GM21619 (cell line): ENCODE measurements at regions not wholly inside any gene's neighbourhood (a gene's known extent, or its start where the extent isn't known, plus 50 kb on each side); places are given as distances from the start of the nearest gene placed in this dataset.

Source experiments
- ATAC-seq: cut with Tn5 transposase; IDR thresholded peaks from one replicate; pipeline ENCODE4 v1.9.1; 2021; ENCODE audit not compliant: unreplicated experiment

DNA sequence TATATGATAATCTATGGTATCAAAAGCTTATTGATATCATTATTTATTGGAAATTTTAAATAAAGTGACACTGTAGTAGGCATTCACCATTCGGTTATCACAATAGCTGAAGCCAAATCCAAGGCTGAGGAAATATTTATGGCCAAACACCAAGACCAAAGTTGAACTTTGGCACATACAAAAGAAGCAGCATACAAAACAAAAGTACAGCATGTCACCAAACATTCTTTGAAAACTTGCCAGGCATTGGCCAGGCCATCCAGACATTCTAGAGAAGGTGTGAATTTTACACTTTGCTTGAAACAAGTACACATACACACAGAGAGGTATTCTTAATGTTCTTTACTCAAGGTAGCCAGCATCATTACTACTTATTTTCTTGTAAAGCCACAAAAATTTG, 544.4 kb upstream of the CXADR start:
- no peak for ATAC-seq

DNA sequence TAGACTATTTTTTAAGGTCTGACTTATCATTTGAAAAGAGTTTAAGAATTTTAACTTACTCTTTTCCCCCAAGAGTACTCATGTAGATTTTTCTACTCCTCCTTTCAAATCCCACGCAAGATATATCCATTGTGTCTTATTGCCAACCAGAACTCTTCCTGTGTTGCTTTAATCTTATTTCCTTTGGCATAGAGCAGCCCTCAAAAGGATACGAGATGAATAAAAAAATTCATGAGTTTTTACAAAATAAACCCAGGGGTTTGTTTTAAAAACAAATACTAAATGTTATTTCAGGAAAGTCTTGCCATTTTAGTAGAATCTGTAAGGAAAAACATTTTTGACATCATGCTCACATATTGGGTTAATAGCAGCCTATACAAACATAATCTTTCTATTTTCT, 543.2 kb upstream of the CXADR start:
- no peak for ATAC-seq

DNA sequence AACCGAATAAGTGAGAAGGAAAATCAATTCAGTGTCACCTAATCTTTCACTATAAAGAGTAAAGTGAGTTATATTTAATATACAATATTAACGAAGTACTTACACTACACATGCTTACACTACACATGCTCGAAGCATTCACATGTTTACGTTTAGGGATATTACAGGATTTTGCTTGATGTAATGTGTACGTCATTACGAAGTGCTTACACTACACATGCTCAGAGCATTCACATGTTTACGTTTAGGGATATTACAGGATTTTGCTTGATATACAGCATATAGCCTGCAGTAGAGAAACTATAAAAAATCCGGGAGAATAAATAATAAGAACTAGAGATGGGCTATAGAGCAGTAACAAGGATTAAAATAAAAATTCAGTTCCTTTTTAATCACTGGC, 538.8 kb upstream of the CXADR start:
- no peak for ATAC-seq

DNA sequence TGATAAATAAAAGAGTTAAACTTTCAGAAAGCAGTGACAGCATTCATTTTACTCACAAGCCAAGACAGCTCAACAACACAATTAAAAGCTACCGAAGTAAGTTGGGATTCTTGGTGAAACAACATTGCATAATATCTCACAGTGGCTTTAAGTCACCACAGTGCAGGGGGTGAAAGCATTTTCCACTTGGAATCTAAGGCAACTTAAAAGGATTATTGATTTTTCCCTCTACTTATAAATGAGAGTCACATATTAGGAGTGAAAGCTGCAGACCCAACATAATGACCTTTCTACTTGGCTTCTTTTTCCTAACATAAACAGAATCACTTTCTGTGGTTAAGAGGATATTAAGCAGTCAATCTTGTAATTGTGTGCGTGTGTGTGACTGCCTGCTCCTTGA, 536.6 kb upstream of the CXADR start:
- ATAC-seq = no peak

DNA sequence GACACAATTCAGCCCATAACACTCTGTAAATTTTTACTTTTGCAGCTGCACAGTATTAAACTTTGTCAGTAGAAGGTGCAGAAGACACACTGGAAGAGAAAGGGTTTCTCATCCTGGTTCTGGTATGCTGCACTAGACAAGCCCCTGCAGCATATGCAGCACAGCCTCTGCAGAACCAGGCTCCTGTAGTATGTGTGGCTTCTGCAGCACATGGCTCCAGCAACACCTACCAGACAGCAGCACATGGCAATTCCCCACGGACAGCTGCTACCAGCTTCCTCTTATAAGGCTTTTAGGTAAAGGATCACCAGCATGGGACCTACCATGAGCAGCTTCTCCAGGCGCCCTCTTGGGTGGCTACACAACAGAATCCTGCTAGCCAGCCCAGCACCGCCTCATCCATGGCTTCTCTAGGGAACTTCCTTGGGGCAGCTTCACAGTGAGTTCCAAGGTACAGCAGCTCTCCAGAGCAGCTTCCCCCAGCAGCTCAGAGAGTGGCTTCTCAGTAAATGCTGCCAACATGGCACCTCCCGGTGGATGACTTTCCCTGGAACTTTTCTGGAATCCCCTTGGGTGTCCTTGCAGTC, 534.4 kb upstream of the CXADR start:
- ATAC-seq = no peak

DNA sequence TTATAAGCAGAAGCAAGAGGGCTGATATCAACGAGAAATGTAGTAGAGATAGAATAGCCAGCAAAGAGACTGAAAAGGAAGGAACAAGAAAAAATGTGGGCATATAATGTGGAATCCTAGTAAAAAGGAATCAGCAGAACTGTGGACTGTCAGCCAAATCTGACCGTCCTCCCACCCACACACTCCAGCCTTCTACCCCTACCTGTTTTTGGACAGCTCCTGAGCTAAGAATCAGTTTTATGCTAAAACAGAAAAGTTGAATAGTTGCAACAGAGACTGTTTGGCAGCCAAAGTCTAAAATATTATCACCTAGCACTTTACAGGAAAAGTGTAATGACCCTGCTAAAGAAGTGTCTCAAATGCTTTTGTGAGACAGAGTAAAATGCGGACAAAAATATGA, 533.3 kb upstream of the CXADR start:
- ATAC-seq = no peak

DNA sequence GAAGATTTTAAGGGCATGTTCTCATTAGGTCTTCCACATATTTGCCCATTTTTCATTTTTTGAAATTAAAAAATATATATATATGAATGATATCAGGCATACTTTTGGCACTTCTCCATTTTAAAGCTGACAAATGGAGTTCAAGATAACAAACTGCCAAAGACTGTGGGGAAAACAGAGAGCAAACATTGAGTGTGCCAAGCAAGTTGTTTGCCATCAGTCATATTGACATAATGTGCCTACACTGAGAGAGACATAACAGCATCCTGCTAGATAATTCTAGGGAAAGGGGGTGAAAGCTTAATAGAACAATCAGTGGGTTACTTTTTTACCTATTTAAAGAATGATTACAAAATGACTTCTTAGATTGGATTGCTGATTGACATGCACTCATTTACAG, 529.4 kb upstream of the CXADR start:
- ATAC-seq = no peak

DNA sequence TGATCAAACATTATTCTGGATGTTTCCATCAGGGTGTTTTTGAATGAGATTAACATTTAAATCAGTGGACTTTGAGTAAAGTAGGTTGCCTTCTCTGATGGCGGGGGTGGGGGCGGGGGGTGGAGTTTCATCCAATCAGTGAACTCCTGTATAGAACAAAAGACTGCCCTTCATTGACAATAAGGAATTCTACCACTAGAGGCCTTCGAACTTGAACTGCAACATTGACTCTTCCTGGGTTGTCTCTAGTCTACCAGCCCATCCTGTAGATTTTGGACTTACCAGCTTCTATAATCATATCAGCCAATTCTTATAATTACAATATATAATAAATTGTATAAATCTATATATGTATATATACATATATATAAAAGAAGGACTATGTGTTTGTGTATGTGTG, 520.4 kb upstream of the CXADR start:
- ATAC-seq = no peak

DNA sequence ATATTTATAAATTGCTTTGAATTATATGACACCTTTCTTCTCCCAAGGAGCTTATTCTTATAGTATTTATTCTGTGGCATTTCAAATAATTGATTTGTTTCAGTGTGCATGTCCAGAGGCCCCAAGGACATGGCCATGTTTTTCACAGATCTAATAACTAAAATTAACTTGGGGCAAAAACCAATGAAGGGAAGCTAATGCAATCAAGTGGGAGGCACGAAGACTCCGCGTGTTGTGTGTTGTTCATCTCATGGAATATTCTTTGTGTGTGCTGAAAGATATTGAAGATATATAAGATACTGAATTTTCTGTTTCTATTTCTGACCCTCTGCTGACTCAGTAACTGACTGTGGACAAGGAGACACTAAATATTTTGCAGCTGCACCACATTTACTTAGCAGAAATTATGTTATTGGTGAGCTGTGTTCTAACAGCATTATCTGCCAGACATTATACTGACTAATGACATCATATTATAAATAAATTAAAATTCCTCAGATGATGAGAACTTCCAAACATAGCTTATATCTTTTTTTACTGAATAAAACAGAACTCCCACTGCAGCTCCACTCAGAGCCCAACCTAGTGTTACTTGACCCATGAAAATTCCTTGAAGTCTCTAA, 519.3 kb upstream of the CXADR start:
- no peak for ATAC-seq

DNA sequence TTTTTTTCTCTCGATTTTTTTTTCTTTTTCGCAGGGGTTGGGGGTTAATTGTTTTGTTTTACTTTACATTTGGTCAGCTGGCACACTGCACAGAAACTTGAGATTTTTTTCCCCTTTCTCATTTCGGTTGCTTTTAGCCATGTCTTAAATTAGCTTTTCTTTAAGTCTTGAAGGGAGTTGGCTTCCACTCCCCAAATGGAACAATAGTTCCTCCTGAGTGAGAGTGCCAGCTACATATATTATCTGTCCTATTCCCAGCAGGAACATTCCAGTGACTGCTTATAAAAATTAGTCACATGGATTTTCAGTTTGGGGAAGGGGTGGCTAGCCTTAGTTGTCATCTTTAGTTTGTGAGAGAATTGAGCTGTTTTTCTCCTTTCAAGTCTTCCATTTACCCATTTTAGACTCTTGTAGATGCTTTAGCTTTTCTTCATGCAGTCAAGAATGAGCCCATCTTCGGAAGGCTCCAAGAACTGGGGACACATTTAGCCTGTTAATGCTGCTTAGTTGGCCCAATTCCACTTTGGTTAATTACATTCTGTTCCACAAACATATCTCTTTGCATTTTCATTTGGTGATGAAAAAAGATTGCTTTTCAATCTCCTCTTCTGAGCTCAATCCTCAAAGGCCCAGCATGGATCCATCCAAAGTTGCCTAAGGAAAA, 510.1 kb upstream of the CXADR start:
- ATAC-seq = no peak

DNA sequence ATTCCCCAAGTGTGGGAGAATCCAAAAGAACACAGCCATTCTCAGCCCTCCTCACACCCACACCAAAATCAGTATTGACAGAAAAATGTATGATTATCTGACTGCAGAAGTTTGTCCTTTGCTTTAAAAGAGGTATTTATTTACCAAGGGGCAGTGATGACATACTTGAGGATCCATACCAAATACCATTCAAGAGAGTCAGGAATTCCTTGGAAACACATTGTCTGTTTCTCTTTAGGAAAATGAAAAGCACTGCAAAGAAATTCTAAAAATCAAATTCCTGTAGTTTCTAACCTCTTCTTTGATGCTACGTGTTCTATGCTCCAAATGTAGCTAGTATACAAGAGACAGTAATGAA, 509.6 kb upstream of the CXADR start:
- ATAC-seq = no peak

DNA sequence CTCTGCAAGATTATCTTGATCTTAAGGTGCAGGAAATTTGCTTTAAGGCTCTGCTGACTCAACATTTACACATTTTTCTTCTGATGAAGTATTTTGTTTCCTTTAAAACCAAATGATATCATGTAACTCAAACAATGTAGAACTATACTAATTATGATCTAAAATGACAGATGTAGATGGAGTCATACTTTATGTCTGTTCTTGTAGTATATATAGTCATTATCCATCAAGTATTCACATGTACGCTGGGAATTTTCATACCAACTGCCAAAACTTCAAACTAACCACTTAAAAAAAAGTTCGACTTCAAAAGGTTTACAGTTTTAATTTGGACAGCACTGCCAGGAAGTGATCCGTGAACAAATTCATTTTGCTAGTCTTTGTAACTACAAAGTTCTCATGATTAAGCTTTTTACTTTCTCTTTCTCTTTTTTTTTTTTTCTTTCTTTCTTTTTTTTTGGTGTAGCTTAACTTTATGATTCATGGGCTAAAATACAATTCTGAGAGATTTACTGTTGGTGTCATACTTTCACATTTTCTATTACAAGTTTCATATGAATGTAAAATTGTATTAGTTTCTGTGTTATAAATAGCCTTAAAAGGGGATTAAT, 509.0 kb upstream of the CXADR start:
- ATAC-seq = no peak

DNA sequence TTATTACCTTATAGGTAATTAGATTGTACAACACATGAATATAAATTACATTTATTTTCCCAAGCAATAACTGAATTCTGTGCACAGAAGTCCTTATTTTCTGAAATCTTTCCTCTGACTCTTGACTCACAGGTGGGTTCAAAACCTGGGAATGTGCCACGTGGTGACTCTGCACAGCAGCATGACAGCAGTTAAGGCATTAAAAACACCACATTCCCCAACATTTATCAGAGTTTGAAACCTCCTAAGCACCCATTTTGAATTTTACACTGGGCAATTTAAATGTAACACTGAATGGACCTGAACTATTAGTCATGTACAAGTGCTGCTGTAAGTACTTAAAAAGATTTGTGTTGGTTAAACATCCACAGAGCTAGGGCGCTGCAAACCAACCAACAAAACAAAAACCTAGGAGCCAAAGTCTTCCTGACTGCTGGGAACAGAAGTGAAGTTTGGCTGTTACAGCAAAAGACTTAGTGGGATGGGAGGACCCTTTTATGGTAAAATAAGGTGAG, 480.6 kb upstream of the CXADR start:
- ATAC-seq = no peak

DNA sequence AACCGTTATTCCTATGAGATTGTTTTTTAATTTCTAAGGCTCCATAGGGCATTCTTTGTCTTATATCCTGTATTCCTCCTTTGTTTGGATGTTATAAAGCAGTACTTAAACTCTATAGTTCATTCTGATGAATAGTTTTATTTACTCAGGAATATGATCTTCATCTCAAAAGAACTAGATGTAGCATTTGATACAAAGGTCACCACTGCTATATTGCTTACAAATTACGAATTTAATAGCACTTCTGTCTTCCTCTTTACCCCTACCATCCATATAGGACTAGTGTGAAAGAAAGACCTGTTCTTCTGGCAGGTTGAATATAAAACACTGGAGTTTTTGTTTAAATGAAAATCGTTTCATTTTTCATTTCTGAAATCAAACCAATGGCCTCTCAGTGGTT, 468.1 kb upstream of the CXADR start:
- no peak for ATAC-seq

DNA sequence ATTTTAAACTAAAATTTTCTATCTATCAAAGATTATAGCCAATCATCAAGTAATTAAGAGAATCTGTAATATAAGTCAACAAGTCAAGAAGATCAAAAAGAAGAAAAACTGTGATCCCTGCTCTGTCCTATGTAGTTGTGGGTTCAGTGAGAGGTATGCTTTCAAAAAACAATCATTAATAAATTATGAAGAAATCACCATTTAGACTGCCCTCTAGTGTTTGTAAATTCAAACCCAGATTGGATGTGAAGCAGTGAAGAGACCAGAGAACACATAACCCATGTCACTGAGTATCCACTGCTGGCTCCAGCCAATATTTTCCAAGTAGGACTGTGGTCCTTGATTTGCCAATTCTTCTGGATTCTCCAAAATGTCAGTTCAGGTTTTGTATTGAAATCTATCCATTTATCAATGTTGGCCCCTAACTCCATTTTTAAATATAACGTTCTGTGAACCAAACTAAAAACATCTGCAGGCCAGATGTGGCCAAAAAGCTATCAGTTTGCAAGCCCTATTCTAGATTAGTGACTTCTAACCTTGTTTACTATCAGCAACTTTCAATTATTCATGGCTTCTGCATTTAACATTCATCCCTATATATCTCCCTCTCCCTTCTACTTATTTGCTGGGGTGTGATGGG, 467.5 kb upstream of the CXADR start:
- ATAC-seq = no peak

DNA sequence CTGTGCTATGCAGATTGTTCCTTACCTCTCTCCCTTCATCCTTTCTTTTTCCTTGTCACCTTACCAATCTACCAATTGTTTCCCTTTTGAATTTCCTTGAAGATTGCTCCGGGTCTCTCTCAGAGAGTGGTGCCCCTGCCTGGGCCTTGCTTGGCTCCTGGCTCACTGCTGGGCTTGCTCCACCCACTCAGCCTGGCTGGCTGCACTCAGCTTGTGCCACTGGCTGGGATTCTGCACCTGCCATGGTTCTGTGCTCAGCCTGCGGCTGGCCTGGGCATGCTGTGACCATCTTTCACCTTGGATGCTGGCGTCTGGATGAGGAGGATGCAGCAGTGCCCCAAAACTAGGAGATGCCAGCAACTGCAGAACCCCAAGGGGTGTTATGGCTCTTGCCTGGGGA, 463.9 kb upstream of the CXADR start:
- ATAC-seq = no peak

DNA sequence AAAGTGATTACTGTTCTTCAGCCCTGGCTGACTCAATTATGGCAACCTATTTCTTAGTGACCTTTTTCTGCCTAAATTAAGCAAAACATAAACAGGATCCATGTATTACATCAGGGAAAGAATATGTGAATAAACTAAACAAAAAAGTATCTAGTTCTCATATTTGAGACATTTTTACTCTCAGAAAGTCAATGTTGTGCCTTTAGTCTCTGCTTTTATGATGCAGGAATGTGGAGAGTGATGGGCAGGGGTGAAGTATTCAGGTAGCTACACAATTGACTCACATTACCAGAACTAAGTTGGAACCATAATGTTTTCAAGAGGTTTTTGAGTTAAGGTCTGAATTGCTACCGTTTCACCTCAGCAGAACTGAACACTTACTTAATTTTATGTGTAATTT, 462.7 kb upstream of the CXADR start:
- ATAC-seq = no peak

DNA sequence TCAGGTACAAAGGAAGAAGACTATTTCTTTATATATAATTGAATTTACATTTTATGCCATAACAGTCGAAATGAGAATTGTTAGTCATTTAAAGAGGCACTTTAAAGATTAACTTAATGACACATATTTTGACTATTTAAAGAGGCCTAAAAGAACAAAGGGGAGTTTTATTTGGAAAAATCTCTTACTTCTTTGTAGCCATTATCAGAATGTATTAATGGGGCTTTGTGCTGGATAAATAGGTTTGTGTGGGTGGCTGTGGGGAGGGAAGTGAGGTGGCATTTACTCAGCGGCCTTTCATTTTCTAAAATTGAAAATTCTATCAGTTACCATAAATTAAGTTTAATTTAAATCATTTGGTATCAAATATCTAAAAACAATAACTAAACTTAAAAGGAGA, 462.2 kb upstream of the CXADR start:
- ATAC-seq = no peak

DNA sequence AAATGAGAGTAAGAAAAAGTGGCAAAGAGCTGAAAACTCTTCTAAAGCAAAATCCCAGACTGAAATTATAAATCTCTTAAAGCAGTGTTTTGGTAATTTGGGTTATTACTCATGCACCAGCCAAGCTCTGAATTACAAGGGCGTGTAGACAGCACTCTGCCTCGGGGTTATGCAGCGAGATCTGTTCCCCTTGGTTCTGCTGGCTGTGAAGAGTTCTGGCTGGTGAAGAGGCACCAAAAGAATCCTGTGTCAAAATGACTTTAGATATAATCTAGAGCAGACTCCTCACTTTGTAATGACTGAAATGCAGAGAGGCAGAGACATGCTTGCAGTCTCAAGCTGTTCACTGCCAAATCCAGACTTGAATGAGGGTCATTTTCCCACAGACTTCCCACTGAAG, 461.8 kb upstream of the CXADR start:
- no peak for ATAC-seq

DNA sequence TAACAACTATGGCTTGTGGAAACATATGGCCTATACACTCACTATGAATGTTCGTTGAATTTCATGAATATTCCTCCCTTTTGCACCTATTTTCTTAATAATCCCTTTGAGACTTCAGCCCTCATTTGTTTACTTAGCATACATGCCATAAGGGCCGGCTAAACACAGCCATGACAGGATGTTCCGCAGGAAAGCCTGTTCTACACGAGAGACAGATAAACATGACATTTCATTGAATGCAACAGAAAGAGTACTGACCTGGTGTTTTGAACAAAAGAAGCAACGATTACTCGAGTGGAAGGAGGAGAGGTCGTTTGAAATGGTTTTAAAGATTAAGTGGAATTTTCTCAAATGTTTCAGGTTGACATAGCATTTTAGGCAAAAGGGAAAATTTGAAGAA, 459.5 kb upstream of the CXADR start:
- no peak for ATAC-seq

DNA sequence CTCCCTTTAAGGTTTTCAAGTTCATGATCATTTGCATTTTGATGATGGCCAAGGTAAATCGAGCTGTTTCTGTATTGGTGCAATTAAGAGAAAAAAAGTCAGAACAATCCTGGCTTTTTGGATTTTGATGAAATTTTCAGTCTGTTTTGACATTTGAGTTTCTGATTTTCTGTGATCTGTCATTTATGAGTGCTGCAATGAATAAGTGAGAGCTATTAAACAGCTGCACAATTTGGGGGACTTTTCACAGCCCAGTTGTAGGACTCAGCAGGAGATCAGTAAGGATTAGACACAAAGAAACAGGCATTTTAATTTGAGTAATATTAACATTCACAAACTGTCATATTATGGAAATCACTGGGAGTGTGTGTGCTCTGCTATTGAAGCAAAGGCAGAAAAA, 452.9 kb upstream of the CXADR start:
- no peak for ATAC-seq

DNA sequence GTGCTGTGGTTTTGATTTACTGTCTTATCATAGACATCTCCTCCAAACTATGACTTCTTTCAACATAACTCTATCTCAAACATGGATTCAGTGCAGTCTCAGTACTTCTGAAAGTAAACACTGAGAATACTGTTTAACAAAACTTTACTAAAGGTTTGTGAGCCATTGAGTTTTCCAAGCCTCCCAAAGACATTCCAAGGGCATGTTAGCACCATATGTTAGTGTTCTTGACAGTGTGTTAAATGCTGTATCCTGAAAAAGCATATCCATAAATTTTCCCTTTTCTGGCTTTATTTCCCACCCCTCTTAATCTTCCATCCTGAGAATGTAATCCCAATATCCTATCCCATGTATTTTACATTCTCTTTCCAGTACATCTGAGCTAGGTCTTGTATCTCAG, 446.8 kb upstream of the CXADR start:
- no peak for ATAC-seq
